ENCODE measurements at regions not wholly inside any gene's neighbourhood (a gene's known extent, or its start where the extent isn't known, plus 50 kb on each side); places are given as distances from the start of the nearest gene placed in this dataset.

DNA sequence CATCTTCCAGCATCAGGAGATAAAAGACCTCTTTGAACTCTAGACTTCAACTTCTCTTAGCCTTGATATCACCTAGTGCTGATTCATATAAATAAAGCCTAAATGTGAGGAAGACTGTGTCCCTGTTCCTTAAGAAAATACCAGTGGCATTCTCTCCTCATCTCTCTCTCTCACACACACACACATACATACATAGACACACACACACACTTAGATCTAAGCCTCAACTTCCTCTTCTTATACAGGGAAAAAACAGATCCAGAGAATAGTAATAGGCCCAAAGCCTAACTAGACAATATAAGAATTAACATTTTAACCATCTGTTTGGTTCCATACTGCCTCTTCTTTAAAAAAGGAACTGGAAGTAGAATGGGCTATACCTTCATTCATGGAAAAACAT lies 195.3 kb upstream of the NR4A3 start:
- TF ChIP-seq, protein P1, sequence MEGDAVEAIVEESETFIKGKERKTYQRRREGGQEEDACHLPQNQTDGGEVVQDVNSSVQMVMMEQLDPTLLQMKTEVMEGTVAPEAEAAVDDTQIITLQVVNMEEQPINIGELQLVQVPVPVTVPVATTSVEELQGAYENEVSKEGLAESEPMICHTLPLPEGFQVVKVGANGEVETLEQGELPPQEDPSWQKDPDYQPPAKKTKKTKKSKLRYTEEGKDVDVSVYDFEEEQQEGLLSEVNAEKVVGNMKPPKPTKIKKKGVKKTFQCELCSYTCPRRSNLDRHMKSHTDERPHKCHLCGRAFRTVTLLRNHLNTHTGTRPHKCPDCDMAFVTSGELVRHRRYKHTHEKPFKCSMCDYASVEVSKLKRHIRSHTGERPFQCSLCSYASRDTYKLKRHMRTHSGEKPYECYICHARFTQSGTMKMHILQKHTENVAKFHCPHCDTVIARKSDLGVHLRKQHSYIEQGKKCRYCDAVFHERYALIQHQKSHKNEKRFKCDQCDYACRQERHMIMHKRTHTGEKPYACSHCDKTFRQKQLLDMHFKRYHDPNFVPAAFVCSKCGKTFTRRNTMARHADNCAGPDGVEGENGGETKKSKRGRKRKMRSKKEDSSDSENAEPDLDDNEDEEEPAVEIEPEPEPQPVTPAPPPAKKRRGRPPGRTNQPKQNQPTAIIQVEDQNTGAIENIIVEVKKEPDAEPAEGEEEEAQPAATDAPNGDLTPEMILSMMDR (IDR thresholded peaks at IDR 0.05; ENCODE audit: low read depth, low read length) = no peak
- no peak overlapping the region for H3K4me3 ChIP-seq (replicated peaks in 1 of 2; ENCODE audit: low read depth in 2 of 2, low read length in 2 of 2)
- no peak for DNase-seq (ENCODE audit: low read depth in 2 of 2)

DNA sequence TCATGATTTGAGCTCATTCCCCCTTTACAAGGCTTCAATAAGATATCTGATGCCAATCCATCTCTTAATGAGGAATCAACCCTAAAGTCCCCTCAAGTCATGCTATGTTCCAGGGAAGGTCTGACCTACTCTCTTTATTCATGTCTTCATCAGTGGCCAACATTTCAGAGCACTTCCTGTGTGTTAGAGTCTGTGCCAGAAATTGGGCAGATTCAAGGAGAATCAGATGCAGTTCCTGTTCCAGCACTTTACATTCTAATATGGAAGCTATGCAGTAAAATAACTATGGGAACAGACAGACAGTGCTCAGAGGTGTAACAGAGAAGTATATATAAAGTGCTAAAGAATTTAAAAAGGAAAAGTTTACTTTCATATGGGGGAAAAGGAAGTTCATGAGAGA lies 193.4 kb upstream of the NR4A3 start:
- no peak overlapping the region for H3K4me3 ChIP-seq (replicated peaks in 1 of 2; ENCODE audit: low read depth in 2 of 2, low read length in 2 of 2)
- DNase-seq (ENCODE audit: low read depth in 2 of 2) = no peak
- TF ChIP-seq, protein P1 (IDR thresholded peaks at IDR 0.05; ENCODE audit: low read depth, low read length) = no peak

DNA sequence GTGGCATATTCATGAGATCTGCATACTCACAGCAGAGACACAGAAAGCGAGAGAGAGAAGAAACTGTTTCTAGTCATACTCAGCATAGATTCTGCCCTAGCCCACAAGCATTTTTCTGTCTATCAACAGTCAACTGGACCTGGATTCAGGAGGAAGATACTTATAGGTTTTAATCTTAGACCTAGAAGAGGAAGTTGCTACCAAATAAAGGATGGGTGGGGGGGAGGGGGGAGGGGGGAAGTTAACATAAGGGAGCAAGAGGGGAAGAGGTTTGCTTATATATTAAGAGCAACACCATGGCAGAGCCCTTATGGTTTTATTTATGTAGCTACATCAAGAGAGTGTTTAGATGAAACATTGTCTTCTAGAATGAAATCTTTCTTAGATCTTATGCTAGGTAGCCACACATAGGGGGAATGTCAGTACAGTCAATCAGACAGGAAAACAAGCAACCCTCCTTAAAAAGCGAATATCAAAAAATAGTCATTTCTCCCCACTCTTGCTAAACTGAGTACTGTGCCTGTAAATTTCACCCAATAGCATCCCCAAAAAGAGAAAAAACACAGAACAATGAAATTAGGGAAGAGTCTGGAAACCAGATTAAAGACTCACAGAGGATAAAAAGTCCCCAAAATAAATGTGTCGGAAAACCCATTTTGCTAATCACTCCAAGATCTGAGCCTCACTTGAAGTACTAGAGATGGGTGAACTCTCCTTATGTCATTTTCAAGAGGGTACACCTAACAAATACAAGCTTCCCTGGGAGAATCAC lies 192.7 kb upstream of the NR4A3 start:
- no peak overlapping the region for H3K4me3 ChIP-seq (replicated peaks in 1 of 2; ENCODE audit: low read depth in 2 of 2, low read length in 2 of 2)
- TF ChIP-seq, protein P1 (IDR thresholded peaks at IDR 0.05; ENCODE audit: low read depth, low read length) = no peak
- DNase-seq (ENCODE audit: low read depth in 2 of 2) = no peak

DNA sequence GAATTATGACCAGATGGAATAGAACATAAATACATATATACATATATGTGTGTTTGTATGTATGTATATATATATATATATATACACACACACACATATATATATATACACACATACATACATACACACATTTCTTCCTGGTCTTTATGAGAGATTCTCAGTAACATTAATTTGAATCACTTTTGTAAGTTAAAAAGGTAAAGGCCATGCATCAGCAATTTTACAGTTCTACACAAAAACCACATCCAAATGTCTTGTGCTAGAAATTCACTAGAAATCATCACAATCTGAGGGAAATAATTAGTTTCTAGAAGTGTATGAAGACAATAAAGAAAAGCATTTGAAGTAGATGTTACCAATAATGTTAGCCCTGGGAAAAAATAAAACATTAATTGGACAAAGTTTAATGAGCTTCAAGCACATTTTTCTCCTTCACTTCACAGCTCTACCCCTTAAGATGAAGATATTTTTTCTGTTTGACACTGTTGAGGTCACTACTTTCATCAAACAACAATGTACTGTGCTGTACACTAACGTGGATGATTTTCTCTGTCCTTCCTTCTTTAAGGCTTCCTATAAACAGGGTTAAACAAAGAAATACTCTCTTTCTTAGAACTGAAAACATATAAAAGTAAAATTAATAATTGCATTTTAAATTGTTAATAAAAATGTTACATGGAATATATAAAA lies 189.2 kb upstream of the NR4A3 start:
- TF ChIP-seq, protein P1 (IDR thresholded peaks at IDR 0.05; ENCODE audit: low read depth, low read length) = no peak
- DNase-seq (ENCODE audit: low read depth in 2 of 2) = no peak
- no peak overlapping the region for H3K4me3 ChIP-seq (replicated peaks in 1 of 2; ENCODE audit: low read depth in 2 of 2, low read length in 2 of 2)

DNA sequence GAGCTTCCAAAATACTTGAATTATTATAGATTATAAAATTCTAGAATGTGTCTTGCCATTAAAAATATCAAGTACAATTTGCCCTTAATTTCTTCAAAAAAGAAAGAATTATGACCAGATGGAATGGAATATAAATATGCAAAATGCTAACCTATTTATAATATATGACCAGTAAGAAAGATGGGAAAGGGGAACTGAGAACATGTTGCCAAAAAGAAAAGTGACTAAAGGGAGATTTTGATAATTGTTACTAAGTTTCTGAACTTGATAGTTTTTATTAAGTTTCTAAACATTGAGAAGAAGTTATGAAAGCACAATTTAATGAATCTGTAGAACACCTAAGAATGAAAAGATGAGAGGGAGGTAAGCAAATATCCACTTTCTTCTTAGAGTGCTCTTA lies 188.4 kb upstream of the NR4A3 start:
- DNase-seq (ENCODE audit: low read depth in 2 of 2) = no peak
- TF ChIP-seq, protein P1 (IDR thresholded peaks at IDR 0.05; ENCODE audit: low read depth, low read length) = no peak
- H3K4me3 ChIP-seq (replicated peaks in 1 of 2; ENCODE audit: low read depth in 2 of 2, low read length in 2 of 2) = no peak overlapping the region

DNA sequence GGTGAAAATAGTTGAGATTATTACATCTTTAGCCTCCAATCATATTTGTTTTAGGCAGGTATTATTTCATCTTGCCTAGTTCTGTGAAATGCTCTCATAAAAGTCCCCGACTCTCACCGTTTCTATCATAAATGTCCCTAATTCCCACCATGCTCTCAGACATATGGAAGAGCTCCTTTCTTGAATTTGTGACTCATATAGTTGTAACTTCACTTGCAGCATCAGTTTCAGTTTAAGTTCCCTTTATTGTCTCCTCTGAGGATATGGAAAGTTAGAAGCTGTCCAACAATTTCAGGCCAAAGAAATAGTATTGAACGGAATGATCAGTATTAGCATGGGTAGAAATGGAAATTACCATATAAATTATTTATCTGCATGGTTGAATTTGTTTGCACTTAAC lies 187.5 kb upstream of the NR4A3 start:
- no peak overlapping the region for H3K4me3 ChIP-seq (replicated peaks in 1 of 2; ENCODE audit: low read depth in 2 of 2, low read length in 2 of 2)
- TF ChIP-seq, protein P1 (IDR thresholded peaks at IDR 0.05; ENCODE audit: low read depth, low read length) = no peak
- no peak for DNase-seq (ENCODE audit: low read depth in 2 of 2)
